GM23338 (cell line): ENCODE measurements at regions not wholly inside any gene's neighbourhood (a gene's known extent, or its start where the extent isn't known, plus 50 kb on each side); places are given as distances from the start of the nearest gene placed in this dataset.

Experiments used
- EZH2 ChIP-seq: fragments of 200-600 bp; sonication (generic); IDR thresholded peaks from one replicate; pipeline ENCODE4 v1.8.0; 2017; ENCODE audit warnings: antibody characterized with exemption, mild to moderate bottlenecking, low read depth; ENCODE audit not compliant: unreplicated experiment
- EZH2phosphoT487 ChIP-seq: fragments of 200-600 bp; sonication (generic); IDR thresholded peaks from one replicate; pipeline ENCODE4 v1.8.1; 2018; ENCODE audit warnings: antibody characterized with exemption; ENCODE audit not compliant: unreplicated experiment
- JUNB ChIP-seq: IDR thresholded peaks from one replicate; pipeline ENCODE4 v1.6.1; 2016; ENCODE audit warnings: antibody characterized with exemption; ENCODE audit not compliant: unreplicated experiment
- NANOG ChIP-seq: IDR thresholded peaks from 2 replicates; pipeline ENCODE4 v1.6.1; 2016; ENCODE audit warnings: antibody characterized with exemption, borderline replicate concordance
- POLR2AphosphoS5 ChIP-seq: IDR thresholded peaks from 2 replicates; pipeline ENCODE4 v1.6.1; 2016; ENCODE audit warnings: antibody characterized with exemption, low read depth
- TF ChIP-seq, protein P1 (sequence below), 2 experiments: fragments of 200-600 bp in 1 of 2; sonication (generic) in 1 of 2; conservative IDR thresholded peaks; 2 replicates each; pipeline versions ENCODE4 v1.5.1 to v1.6.1; 2016 to 2017; ENCODE audit warnings: antibody characterized with exemption in 2 of 2, low read depth in 2 of 2, mild to moderate bottlenecking in 2 of 2, moderate library complexity in 1 of 2

DNA sequence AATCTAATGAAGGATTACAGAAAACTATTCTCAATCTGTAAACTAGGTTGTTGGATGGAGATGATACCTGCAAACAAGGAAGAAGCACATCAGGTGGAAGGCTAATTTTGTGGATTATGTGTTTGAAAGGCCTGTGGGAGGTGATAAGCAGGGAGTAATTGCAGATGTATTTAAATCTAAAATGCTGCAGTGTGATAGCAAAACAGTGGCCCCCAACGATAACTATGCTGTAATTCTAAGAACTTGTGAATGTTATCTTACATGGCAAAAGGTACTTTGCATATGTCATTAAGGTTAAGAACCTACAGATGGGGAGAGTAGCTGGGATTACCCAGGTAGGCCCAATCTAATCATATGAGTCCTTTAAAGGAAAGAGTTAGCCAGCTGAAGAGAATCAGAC, 164.5 kb upstream of the AHR start:
- TF ChIP-seq POLR2AphosphoS5 = no peak
- TF ChIP-seq, protein P1, sequence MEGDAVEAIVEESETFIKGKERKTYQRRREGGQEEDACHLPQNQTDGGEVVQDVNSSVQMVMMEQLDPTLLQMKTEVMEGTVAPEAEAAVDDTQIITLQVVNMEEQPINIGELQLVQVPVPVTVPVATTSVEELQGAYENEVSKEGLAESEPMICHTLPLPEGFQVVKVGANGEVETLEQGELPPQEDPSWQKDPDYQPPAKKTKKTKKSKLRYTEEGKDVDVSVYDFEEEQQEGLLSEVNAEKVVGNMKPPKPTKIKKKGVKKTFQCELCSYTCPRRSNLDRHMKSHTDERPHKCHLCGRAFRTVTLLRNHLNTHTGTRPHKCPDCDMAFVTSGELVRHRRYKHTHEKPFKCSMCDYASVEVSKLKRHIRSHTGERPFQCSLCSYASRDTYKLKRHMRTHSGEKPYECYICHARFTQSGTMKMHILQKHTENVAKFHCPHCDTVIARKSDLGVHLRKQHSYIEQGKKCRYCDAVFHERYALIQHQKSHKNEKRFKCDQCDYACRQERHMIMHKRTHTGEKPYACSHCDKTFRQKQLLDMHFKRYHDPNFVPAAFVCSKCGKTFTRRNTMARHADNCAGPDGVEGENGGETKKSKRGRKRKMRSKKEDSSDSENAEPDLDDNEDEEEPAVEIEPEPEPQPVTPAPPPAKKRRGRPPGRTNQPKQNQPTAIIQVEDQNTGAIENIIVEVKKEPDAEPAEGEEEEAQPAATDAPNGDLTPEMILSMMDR (conservative IDR thresholded peaks at IDR 0.05; ENCODE audit: low read depth in 2 of 2) = no peak
- TF ChIP-seq EZH2phosphoT487 = no peak
- no peak for TF ChIP-seq JUNB
- no peak for TF ChIP-seq NANOG
- no peak for TF ChIP-seq EZH2
